ENCODE measurements at regions not wholly inside any gene's neighbourhood (a gene's known extent, or its start where the extent isn't known, plus 50 kb on each side); places are given as distances from the start of the nearest gene placed in this dataset.

DNA sequence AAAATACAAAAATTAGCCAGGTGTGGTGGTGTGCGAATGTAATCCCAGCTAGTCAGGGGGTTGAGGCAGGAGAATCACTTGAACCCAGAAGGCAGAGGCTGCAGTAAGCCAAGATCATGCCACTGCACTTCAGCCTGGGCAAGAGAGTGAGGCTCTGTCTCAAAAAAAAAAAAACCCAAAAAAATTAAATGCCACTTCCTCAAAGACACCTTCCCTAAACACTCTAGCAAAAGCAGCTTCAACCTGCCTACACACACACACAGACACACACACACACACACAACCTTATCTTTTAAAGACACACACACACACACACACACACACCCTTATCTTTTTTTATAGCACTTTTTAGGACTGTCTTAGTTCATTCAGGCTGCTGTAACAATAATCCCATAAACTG is 201.7 kb upstream of the PSMD7 start (continued):
- TF ChIP-seq, protein P1, sequence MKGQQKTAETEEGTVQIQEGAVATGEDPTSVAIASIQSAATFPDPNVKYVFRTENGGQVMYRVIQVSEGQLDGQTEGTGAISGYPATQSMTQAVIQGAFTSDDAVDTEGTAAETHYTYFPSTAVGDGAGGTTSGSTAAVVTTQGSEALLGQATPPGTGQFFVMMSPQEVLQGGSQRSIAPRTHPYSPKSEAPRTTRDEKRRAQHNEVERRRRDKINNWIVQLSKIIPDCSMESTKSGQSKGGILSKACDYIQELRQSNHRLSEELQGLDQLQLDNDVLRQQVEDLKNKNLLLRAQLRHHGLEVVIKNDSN (IDR thresholded peaks at IDR 0.05; ENCODE audit: borderline replicate concordance, low read depth): no peak
- TF ChIP-seq, protein P2, sequence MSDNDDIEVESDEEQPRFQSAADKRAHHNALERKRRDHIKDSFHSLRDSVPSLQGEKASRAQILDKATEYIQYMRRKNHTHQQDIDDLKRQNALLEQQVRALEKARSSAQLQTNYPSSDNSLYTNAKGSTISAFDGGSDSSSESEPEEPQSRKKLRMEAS (IDR thresholded peaks at IDR 0.05; ENCODE audit: low read depth): no peak

DNA sequence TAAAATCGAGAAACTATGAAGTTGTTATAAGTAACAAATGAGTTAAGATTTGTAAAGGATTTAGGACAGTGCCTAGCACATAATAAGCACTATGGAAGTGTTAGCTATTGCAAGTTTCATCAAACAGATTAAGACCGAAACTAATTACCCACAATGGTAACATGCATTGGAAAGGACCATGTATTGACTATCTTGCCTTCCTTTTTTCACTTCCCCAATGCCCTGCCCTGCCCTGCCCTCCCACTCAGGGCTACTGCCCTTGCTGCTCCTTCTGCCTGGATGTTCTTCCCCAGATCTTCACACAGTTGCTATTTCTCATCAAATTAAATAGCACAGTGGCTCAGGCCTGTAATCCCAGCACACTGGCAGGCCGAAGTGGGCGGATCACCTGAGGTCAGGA is 202.1 kb upstream of the PSMD7 start:
- H3F3A ChIP-seq (replicated peaks; ENCODE audit: insufficient read depth): no peaks in the 10 kb centered on the region
- no peaks in the 10 kb centered on the region for H3K36me3 ChIP-seq (replicated peaks in 1 of 2; ENCODE audit: control insufficient read depth in 1 of 2, insufficient read depth in 2 of 2, low read length in 1 of 2)
- POLR2A ChIA-PET: no interaction called here
- H3K79me2 ChIP-seq (ENCODE audit: insufficient read depth): no peaks in the 10 kb centered on the region
- H3K4me2 ChIP-seq: no peak overlapping the region
- TF ChIP-seq JUND (IDR thresholded peaks at IDR 0.05) (no peak), CHD2 (IDR thresholded peaks at IDR 0.05; ENCODE audit: low read length, partially characterized antibody) (no peak), EP300 (IDR thresholded peaks at IDR 0.05; ENCODE audit: borderline replicate concordance in 1 of 2, low read depth in 1 of 2, low read length in 1 of 2) (no peak), SIN3A (IDR thresholded peaks at IDR 0.05; ENCODE audit: borderline replicate concordance, low read depth, low read length) (no peak)
- TF ChIP-seq, protein P3, sequence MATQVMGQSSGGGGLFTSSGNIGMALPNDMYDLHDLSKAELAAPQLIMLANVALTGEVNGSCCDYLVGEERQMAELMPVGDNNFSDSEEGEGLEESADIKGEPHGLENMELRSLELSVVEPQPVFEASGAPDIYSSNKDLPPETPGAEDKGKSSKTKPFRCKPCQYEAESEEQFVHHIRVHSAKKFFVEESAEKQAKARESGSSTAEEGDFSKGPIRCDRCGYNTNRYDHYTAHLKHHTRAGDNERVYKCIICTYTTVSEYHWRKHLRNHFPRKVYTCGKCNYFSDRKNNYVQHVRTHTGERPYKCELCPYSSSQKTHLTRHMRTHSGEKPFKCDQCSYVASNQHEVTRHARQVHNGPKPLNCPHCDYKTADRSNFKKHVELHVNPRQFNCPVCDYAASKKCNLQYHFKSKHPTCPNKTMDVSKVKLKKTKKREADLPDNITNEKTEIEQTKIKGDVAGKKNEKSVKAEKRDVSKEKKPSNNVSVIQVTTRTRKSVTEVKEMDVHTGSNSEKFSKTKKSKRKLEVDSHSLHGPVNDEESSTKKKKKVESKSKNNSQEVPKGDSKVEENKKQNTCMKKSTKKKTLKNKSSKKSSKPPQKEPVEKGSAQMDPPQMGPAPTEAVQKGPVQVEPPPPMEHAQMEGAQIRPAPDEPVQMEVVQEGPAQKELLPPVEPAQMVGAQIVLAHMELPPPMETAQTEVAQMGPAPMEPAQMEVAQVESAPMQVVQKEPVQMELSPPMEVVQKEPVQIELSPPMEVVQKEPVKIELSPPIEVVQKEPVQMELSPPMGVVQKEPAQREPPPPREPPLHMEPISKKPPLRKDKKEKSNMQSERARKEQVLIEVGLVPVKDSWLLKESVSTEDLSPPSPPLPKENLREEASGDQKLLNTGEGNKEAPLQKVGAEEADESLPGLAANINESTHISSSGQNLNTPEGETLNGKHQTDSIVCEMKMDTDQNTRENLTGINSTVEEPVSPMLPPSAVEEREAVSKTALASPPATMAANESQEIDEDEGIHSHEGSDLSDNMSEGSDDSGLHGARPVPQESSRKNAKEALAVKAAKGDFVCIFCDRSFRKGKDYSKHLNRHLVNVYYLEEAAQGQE (IDR thresholded peaks at IDR 0.05; ENCODE audit: low read depth, low read length): no peak
- TF ChIP-seq, protein P4, sequence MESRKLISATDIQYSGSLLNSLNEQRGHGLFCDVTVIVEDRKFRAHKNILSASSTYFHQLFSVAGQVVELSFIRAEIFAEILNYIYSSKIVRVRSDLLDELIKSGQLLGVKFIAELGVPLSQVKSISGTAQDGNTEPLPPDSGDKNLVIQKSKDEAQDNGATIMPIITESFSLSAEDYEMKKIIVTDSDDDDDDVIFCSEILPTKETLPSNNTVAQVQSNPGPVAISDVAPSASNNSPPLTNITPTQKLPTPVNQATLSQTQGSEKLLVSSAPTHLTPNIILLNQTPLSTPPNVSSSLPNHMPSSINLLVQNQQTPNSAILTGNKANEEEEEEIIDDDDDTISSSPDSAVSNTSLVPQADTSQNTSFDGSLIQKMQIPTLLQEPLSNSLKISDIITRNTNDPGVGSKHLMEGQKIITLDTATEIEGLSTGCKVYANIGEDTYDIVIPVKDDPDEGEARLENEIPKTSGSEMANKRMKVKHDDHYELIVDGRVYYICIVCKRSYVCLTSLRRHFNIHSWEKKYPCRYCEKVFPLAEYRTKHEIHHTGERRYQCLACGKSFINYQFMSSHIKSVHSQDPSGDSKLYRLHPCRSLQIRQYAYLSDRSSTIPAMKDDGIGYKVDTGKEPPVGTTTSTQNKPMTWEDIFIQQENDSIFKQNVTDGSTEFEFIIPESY (IDR thresholded peaks at IDR 0.05; ENCODE audit: borderline replicate concordance, low read depth): no peak
- no peaks in the 10 kb centered on the region for H3K9me2 ChIP-seq
- CTCF ChIA-PET: no interaction called here
- no peaks in the 10 kb centered on the region; a peak in 1 of 4 replicates for H3K4me1 ChIP-seq (ENCODE audit: control insufficient read depth in 1 of 2, insufficient read depth in 2 of 2, low read depth in 1 of 2, low read length in 1 of 2)
- no peaks in the 10 kb centered on the region for H3K27me3 ChIP-seq (ENCODE audit: insufficient read depth)
- H3K9ac ChIP-seq: no peak overlapping the region
- no peak overlapping the region for H3K27ac ChIP-seq (ENCODE audit: low read depth in 2 of 2, low read length in 1 of 2)
- no peaks in the 10 kb centered on the region for H4K20me1 ChIP-seq (ENCODE audit: insufficient read depth)
- H3K4me3 ChIP-seq (ENCODE audit: low read depth in 2 of 2, low read length in 1 of 2): no peak overlapping the region
- no peak for DNase-seq
- no peak overlapping the region for H2AFZ ChIP-seq (ENCODE audit: low read depth)
- H3K9me3 ChIP-seq: no peaks in the 10 kb centered on the region
- 28% methylated on average over 4 of the region's 4 CpGs for WGBS (ENCODE audit: low lambda C conversion rate)

Data from SK-N-SH (cell line).